OCI-LY1 (cell line): ENCODE measurements at regions not wholly inside any gene's neighbourhood (a gene's known extent, or its start where the extent isn't known, plus 50 kb on each side); places are given as distances from the start of the nearest gene placed in this dataset.

Experiments used
- H2AFZ ChIP-seq: fragments of 200-600 bp; sonication (generic), shearing (Covaris generic); 2 replicates; pipeline ENCODE4 v1.6.0; 2014; ENCODE audit warnings: antibody characterized with exemption, mild to moderate bottlenecking, low read length
- H3F3A ChIP-seq: fragments of 200-600 bp; sonication (generic), shearing (Covaris generic); 2 replicates; pipeline ENCODE4 v1.6.0; 2014; ENCODE audit warnings: mild to moderate bottlenecking, antibody characterized with exemption, low read length, moderate library complexity; ENCODE audit not compliant: insufficient read depth
- H3K27ac ChIP-seq: fragments of 200-600 bp; sonication (generic); 2 replicates; pipeline ENCODE4 v1.5.1; 2014; ENCODE audit warnings: low read length, mixed run types, mild to moderate bottlenecking, low read depth; ENCODE audit not compliant: poor library complexity, severe bottlenecking
- H3K27me3 ChIP-seq: fragments of 200-600 bp; sonication (generic); 2 replicates; pipeline ENCODE4 v1.6.0; 2014; ENCODE audit warnings: antibody characterized with exemption, mild to moderate bottlenecking, low read length, moderate library complexity; ENCODE audit not compliant: insufficient read depth
- H3K36me3 ChIP-seq: fragments of 200-600 bp; sonication (generic); 2 replicates; pipeline ENCODE4 v1.6.1; 2014; ENCODE audit warnings: mild to moderate bottlenecking, antibody characterized with exemption, low read length, moderate library complexity, mixed read lengths; ENCODE audit not compliant: insufficient read depth
- H3K4me1 ChIP-seq: fragments of 200-600 bp; sonication (generic); 2 replicates; pipeline ENCODE4 v1.5.1; 2014; ENCODE audit warnings: mild to moderate bottlenecking, low read length, moderate library complexity; ENCODE audit not compliant: insufficient read depth, severe bottlenecking
- H3K4me2 ChIP-seq: fragments of 200-600 bp; sonication (generic), shearing (Covaris generic); 2 replicates; pipeline ENCODE4 v1.6.1; 2014; ENCODE audit warnings: low read length
- H3K4me3 ChIP-seq: fragments of 200-600 bp; sonication (generic); 2 replicates; pipeline ENCODE4 v1.5.1; 2014; ENCODE audit warnings: low read length, low read depth, mild to moderate bottlenecking, mixed read lengths; ENCODE audit not compliant: poor library complexity, severe bottlenecking
- H3K79me2 ChIP-seq: fragments of 200-600 bp; shearing (Covaris generic); 2 replicates; pipeline ENCODE4 v1.6.1; 2016; ENCODE audit warnings: mixed run types, low read length, mixed read lengths; ENCODE audit not compliant: insufficient read depth
- H3K9ac ChIP-seq: fragments of 200-600 bp; sonication (generic), shearing (Covaris generic); 2 replicates; pipeline ENCODE4 v1.6.1; 2014; ENCODE audit warnings: mild to moderate bottlenecking, low read length, mixed read lengths
- H3K9me2 ChIP-seq: fragments of 200-600 bp; sonication (generic), shearing (Covaris generic); 2 replicates; pipeline ENCODE4 v1.6.1; 2014; ENCODE audit warnings: low read depth, mild to moderate bottlenecking, low read length, mixed read lengths
- H3K9me3 ChIP-seq: fragments of 200-600 bp; shearing (Covaris generic); 2 replicates; pipeline ENCODE4 v1.6.1; 2014; ENCODE audit warnings: low read length, mixed read lengths
- H4K20me1 ChIP-seq: fragments of 200-600 bp; sonication (generic), shearing (Covaris generic); 2 replicates; pipeline ENCODE4 v1.6.0; 2016; ENCODE audit warnings: mild to moderate bottlenecking, low read length; ENCODE audit not compliant: insufficient read depth
- EZH2 ChIP-seq: fragments of 200-600 bp; sonication (generic), shearing (Covaris generic); IDR thresholded peaks from 2 replicates; pipeline ENCODE4 v1.8.0; 2017; ENCODE audit warnings: borderline replicate concordance, mixed run types, mild to moderate bottlenecking, antibody characterized with exemption, low read length, moderate library complexity, mixed read lengths
- TF ChIP-seq, protein P1 (sequence below): fragments of 200-600 bp; sonication (generic), shearing (Covaris generic); IDR thresholded peaks from 2 replicates; pipeline ENCODE4 v1.5.1; 2017; ENCODE audit warnings: mild to moderate bottlenecking, antibody characterized with exemption, low read length, moderate library complexity, mixed read lengths

DNA sequence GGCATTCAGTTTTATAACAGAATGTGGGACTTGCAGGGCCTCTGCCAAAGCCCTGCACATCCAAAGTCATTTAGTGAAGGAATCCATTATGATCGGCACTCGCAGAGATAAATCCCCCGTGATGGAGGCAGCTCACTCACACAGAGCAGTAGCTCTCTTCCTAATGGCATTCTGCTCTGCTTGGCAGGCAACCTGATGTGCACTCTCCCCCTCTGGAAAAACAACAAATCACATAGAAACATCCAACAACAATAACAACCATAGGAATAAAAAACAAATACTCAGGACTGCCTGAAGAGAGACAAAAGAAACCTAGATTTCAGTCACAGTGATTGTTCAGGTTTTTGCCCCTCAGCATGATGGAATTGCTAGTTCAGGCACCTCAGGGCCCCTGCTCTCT lies 59.7 kb downstream of the NAA11 start:
- Histone ChIP-seq H3K9me3 (no peaks in the 10 kb centered on the region), H3K4me2 (no peak overlapping the region), H3F3A (no peaks in the 10 kb centered on the region), H3K79me2 (no peaks in the 10 kb centered on the region), H2AFZ (no peak overlapping the region), H3K9ac (no peak overlapping the region), H3K4me3 (no peak overlapping the region), H3K27ac (no peak overlapping the region), H3K9me2 (no peaks in the 10 kb centered on the region), H3K36me3 (no peaks in the 10 kb centered on the region), H3K27me3 (no peaks in the 10 kb centered on the region), H4K20me1 (no peaks in the 10 kb centered on the region), H3K4me1 (no peaks in the 10 kb centered on the region)
- TF ChIP-seq, protein P1, sequence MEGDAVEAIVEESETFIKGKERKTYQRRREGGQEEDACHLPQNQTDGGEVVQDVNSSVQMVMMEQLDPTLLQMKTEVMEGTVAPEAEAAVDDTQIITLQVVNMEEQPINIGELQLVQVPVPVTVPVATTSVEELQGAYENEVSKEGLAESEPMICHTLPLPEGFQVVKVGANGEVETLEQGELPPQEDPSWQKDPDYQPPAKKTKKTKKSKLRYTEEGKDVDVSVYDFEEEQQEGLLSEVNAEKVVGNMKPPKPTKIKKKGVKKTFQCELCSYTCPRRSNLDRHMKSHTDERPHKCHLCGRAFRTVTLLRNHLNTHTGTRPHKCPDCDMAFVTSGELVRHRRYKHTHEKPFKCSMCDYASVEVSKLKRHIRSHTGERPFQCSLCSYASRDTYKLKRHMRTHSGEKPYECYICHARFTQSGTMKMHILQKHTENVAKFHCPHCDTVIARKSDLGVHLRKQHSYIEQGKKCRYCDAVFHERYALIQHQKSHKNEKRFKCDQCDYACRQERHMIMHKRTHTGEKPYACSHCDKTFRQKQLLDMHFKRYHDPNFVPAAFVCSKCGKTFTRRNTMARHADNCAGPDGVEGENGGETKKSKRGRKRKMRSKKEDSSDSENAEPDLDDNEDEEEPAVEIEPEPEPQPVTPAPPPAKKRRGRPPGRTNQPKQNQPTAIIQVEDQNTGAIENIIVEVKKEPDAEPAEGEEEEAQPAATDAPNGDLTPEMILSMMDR = no peak
- TF ChIP-seq EZH2 = no peak

DNA sequence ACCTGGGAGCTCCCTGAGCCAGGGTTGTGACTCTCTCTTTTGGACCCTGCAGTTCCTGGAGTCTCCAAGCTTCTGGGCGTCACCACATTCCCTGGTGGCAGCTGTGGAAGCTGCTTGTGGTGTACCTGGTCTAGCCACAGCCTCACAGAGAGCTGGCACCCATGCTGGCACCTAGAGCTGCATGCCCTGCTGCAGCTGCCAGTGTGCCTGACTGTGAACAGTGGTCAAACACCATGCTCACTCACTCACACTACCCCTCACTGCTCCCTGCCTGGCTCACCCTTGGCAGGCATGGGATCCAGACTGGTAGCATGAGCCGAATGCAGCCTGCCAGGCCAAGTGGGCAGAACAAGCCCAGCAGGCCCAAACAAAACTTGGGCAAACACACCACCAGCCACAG lies 66.6 kb downstream of the NAA11 start:
- Histone ChIP-seq H3K27ac (no peak overlapping the region), H4K20me1 (no peaks in the 10 kb centered on the region), H3K4me2 (no peak overlapping the region), H3K79me2 (no peaks in the 10 kb centered on the region), H2AFZ (no peak overlapping the region), H3K9me2 (no peaks in the 10 kb centered on the region), H3K27me3 (no peaks in the 10 kb centered on the region), H3K4me1 (no peaks in the 10 kb centered on the region), H3K4me3 (no peak overlapping the region), H3K9me3 (no peaks in the 10 kb centered on the region), H3K36me3 (no peaks in the 10 kb centered on the region), H3K9ac (no peak overlapping the region), H3F3A (no peaks in the 10 kb centered on the region)
- TF ChIP-seq EZH2 = no peak
- TF ChIP-seq, protein P1 = no peak

DNA sequence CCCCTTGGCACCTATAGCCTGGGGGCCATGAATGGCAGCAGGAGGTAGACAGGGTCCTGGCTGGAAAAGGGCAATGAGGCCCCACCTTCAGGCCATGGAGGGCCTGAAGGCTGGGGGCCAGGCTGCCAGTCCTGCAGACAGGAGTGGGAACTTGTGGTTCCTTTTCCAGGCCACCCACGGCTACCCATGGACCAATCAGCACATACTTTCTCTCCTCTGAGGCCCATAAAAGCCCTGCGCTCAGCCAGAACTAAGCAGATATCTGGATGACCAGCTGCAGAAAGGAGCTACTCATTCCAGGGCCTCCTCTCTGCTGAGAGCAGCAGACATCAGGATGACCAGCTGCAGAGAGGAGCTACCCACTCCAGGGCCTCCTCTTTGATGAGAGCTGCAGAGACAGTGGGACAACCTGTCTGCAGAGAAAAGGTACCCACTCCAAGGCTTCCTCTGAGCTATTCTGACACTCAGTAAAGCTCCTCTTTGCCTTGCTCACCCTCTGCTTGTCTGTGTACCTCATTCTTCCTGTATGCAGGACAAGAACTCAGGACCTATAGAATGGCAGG lies 67.2 kb downstream of the NAA11 start:
- Histone ChIP-seq H3K27me3 (no peaks in the 10 kb centered on the region), H3F3A (no peaks in the 10 kb centered on the region), H4K20me1 (no peaks in the 10 kb centered on the region), H3K79me2 (no peaks in the 10 kb centered on the region), H3K9me3 (no peaks in the 10 kb centered on the region), H3K4me1 (no peaks in the 10 kb centered on the region), H3K4me3 (no peak overlapping the region), H3K4me2 (no peak overlapping the region), H3K9ac (no peak overlapping the region), H3K27ac (no peak overlapping the region), H2AFZ (no peak overlapping the region), H3K36me3 (no peaks in the 10 kb centered on the region), H3K9me2 (no peaks in the 10 kb centered on the region)
- TF ChIP-seq, protein P1 = no peak
- no peak for TF ChIP-seq EZH2
